ENCODE measurements at regions not wholly inside any gene's neighbourhood (a gene's known extent, or its start where the extent isn't known, plus 50 kb on each side); places are given as distances from the start of the nearest gene placed in this dataset.
A peak's percentile ranks its signal among the peaks of the same experiment; 100 is the strongest.

DNA sequence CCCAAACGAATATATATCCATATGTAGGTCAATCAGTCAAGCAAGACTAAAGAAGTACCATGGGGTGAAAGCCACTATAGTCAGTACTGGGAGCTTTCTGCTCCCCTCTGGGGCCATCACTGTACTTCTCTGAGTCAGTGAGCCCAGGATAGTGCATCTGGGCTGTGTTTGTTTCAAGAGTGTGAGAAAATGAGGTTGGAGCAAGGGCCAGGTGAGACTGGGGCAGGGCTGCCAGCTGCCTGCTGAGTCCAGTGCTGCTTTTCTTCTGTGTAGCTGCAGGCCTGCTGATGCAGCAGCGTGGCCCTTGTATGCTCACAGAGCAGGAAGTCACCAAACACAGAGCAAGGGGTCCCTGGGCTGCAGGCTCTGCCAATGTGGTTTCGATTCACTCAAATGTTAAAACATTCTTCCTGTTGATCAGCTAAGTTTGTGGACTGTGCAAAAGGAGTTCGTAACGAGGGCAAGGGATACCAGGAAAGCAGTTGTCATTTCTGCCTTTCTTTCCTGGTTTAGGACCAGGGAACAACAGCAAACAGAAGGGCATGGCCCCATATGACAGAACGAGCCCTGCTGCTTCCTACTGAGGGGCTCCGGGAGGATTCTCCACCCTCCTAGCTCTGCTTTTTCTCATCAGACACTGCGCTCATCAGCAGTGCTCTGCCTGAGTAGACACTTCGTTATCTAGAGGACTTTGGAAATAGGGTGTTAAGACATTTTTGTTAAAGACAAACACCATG is 65.4 kb upstream of the TNS3 start:
- Histone ChIP-seq H3K4me3 (no peak overlapping the region), H3K9me3 (no peaks in the 10 kb centered on the region), H3K27me3 (no peaks in the 10 kb centered on the region), H3K4me1 (no peaks in the 10 kb centered on the region), H3K27ac (peak overlapping the region in 1 of 3 donors; percentile 3), H3K36me3 (no peaks in the 10 kb centered on the region)
- TF ChIP-seq, protein P1, sequence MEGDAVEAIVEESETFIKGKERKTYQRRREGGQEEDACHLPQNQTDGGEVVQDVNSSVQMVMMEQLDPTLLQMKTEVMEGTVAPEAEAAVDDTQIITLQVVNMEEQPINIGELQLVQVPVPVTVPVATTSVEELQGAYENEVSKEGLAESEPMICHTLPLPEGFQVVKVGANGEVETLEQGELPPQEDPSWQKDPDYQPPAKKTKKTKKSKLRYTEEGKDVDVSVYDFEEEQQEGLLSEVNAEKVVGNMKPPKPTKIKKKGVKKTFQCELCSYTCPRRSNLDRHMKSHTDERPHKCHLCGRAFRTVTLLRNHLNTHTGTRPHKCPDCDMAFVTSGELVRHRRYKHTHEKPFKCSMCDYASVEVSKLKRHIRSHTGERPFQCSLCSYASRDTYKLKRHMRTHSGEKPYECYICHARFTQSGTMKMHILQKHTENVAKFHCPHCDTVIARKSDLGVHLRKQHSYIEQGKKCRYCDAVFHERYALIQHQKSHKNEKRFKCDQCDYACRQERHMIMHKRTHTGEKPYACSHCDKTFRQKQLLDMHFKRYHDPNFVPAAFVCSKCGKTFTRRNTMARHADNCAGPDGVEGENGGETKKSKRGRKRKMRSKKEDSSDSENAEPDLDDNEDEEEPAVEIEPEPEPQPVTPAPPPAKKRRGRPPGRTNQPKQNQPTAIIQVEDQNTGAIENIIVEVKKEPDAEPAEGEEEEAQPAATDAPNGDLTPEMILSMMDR (IDR thresholded peaks at IDR 0.05): no peak
- no peak for TF ChIP-seq POLR2A (IDR thresholded peaks at IDR 0.05)
- 39% methylated on average over 9 of the region's 9 CpGs for WGBS (ENCODE audit: insufficient coverage, low coverage, low lambda C conversion rate, missing lambda C conversion rate)
- intact Hi-C loops (cut with DNase I): no loop called here
- no peak for DNase-seq
- peak; percentile 64 to 89 (median 79) for ATAC-seq

- no peaks in the 10 kb centered on the region for H3K27me3 ChIP-seq
- no peaks in the 10 kb centered on the region for H3K9me3 ChIP-seq
- H3K36me3 ChIP-seq: no peaks in the 10 kb centered on the region
- ATAC-seq: no peak
- no peaks in the 10 kb centered on the region for H3K4me1 ChIP-seq
- intact Hi-C loops (cut with DNase I): no loop called here
- WGBS (ENCODE audit: insufficient coverage, low coverage, low lambda C conversion rate, missing lambda C conversion rate): 88% methylated on average over 4 of the region's 4 CpGs
- TF ChIP-seq POLR2A (IDR thresholded peaks at IDR 0.05): no peak
- TF ChIP-seq, protein P1 (IDR thresholded peaks at IDR 0.05): no peak
- DNase-seq: no peak
- no peak overlapping the region for H3K27ac ChIP-seq
- H3K4me3 ChIP-seq: no peak overlapping the region
These were observed 61.9 kb upstream of the TNS3 start for GRCh38 chr7:47643716-47644400.

GRCh38 chr7:47640265-47640664 is 58.4 kb upstream of the TNS3 start:
- no peak for TF ChIP-seq POLR2A (IDR thresholded peaks at IDR 0.05)
- TF ChIP-seq, protein P1 (IDR thresholded peaks at IDR 0.05): no peak
- Histone ChIP-seq H3K4me3 (no peak overlapping the region), H3K9me3 (no peaks in the 10 kb centered on the region), H3K4me1 (no peaks in the 10 kb centered on the region), H3K36me3 (no peaks in the 10 kb centered on the region), H3K27ac (no peak overlapping the region), H3K27me3 (no peaks in the 10 kb centered on the region)
- DNase-seq (no peak), ATAC-seq (no peak)
- intact Hi-C loops (cut with DNase I): no loop called here
- WGBS (ENCODE audit: insufficient coverage, low coverage, low lambda C conversion rate, missing lambda C conversion rate): 100% methylated on average over 3 of the region's 8 CpGs

DNA sequence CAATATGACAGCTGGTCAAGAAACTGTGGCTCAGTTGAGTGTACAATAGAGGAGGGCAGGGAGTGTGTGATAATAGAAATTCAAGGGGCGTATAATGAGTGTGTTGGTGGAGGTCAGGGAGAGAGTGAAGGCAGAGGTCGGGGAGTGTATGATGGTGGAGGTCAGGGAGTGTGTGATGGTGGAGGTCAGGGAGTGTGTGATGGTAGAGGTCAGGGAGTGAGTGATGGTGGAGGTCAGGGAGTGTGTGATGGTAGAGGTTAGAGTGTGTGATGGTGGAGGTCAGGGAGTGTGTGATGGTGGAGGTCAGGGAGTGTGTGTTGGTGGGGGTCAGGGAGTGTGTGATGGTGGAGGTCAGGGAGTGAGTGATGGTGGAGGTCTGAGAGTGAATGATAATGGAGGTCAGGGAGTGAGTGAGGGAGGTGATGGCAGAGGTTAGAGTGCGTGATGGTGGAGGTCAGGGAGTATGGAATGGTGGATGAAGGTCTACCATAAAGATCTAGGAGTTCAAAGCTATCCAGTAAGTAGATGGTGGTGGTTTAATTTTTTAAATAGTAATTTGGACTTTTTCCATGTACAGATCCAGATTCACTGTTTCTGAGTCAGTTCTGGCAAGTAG is 57.7 kb upstream of the TNS3 start:
- no peaks in the 10 kb centered on the region for H3K4me1 ChIP-seq
- 88% methylated on average over 3 of the region's 3 CpGs for WGBS (ENCODE audit: insufficient coverage, low coverage, low lambda C conversion rate, missing lambda C conversion rate)
- intact Hi-C loops (cut with DNase I): no loop called here
- no peak overlapping the region for H3K4me3 ChIP-seq
- H3K9me3 ChIP-seq: no peaks in the 10 kb centered on the region
- H3K27ac ChIP-seq: no peak overlapping the region
- ATAC-seq (no peak), DNase-seq (no peak)
- TF ChIP-seq POLR2A (IDR thresholded peaks at IDR 0.05): no peak
- TF ChIP-seq, protein P1 (IDR thresholded peaks at IDR 0.05): no peak
- H3K27me3 ChIP-seq: no peaks in the 10 kb centered on the region
- no peaks in the 10 kb centered on the region for H3K36me3 ChIP-seq
